Hippocampal formation (tissue), 2 donors: ENCODE measurements at regions not wholly inside any gene's neighbourhood (a gene's known extent, or its start where the extent isn't known, plus 50 kb on each side); places are given as distances from the start of the nearest gene placed in this dataset.

Experiments
- DNase-seq, 2 donors: peaks; one replicate each; lab custom pipeline; 2025; lab: John Stamatoyannopoulos, UW

- DNase-seq = no peak
Observed at GRCh38 chr15:92565351-92566125, 90.0 kb downstream of the FAM174B start.

- no peak for DNase-seq
Observed at GRCh38 chr15:92561754-92562153, 93.8 kb downstream of the FAM174B start.

- DNase-seq = no peak
Observed at GRCh38 chr15:92553317-92553716, 102.3 kb downstream of the FAM174B start.

- DNase-seq = no peak
Observed at GRCh38 chr15:92545996-92546395, 109.6 kb downstream of the FAM174B start.

- DNase-seq = no peak
Observed at GRCh38 chr15:92541291-92542200, 114.0 kb downstream of the FAM174B start.

GRCh38 chr15:92538115-92538514, 117.5 kb downstream of the FAM174B start:
- no peak for DNase-seq

GRCh38 chr15:92533298-92533697, 122.3 kb downstream of the FAM174B start:
- DNase-seq = no peak

GRCh38 chr15:92531406-92531805, 124.2 kb downstream of the FAM174B start:
- no peak for DNase-seq

- DNase-seq = no peak
Observed at GRCh38 chr15:92528736-92529135, 126.8 kb downstream of the FAM174B start.

- DNase-seq = no peak
Observed at GRCh38 chr15:92527197-92527596, 128.4 kb downstream of the FAM174B start.

- DNase-seq = no peak
Observed at GRCh38 chr15:92525758-92526245, 129.8 kb downstream of the FAM174B start.

GRCh38 chr15:92524874-92525565, 130.6 kb downstream of the FAM174B start:
- DNase-seq = no peak

GRCh38 chr15:92524161-92524560, 130.5 kb downstream of the ST8SIA2 start:
- no peak for DNase-seq

- DNase-seq = no peak
Observed at GRCh38 chr15:92523176-92523575, 129.5 kb downstream of the ST8SIA2 start.

- DNase-seq = peak; percentile 60 to 61
Observed at GRCh38 chr15:92521624-92522008, 127.9 kb downstream of the ST8SIA2 start.

GRCh38 chr15:92520914-92521623, 127.4 kb downstream of the ST8SIA2 start:
- DNase-seq = no peak

- DNase-seq = no peak
Observed at GRCh38 chr15:92519709-92520108, 126.0 kb downstream of the ST8SIA2 start.
